CD4-positive, CD25-positive, alpha-beta regulatory T cell (primary cell): ENCODE measurements at regions not wholly inside any gene's neighbourhood (a gene's known extent, or its start where the extent isn't known, plus 50 kb on each side); places are given as distances from the start of the nearest gene placed in this dataset.

Experiments
- ATAC-seq, 2 donors: fragments of 150-1000 bp; cut with Tn5 transposase; one replicate each; pipeline ENCODE4 v1.10.0; 2021; ENCODE audit warnings: low read depth in 2 of 2, moderate number of reproducible peaks in 2 of 2, moderate library complexity in 1 of 2
- DNase-seq, 3 donors: peaks; one replicate each; pipeline versions ENCODE4 v3.0.0 to v3.0.0-alpha.2; 2012 to 2022; ENCODE audit warnings: mixed read lengths in 1 of 3
- H3K27ac ChIP-seq: one replicate; pipeline ENCODE4 v1.7.0; 2013; ENCODE audit warnings: mild to moderate bottlenecking, low read length; ENCODE audit not compliant: insufficient read depth, poor library complexity, severe bottlenecking
- H3K27me3 ChIP-seq: one replicate; pipeline ENCODE4 v1.7.0; 2013; ENCODE audit warnings: low read length; ENCODE audit not compliant: control insufficient read depth, insufficient read depth
- H3K36me3 ChIP-seq: one replicate; pipeline ENCODE4 v1.7.0; 2013; ENCODE audit warnings: mild to moderate bottlenecking, low read length, moderate library complexity; ENCODE audit not compliant: control insufficient read depth, insufficient read depth
- H3K4me1 ChIP-seq: 2 replicates; pipeline ENCODE4 v1.7.0; 2013; ENCODE audit warnings: mild to moderate bottlenecking, low read length; ENCODE audit not compliant: insufficient read depth, control insufficient read depth, poor library complexity, severe bottlenecking
- H3K4me3 ChIP-seq: one replicate; pipeline ENCODE4 v1.7.0; 2013; ENCODE audit warnings: low read depth, mild to moderate bottlenecking, low read length, moderate library complexity
- H3K9me3 ChIP-seq, 2 experiments: 1 replicate in 1 of 2; 2 replicates in 1 of 2; pipeline ENCODE4 v1.7.0; 2013; ENCODE audit warnings: low read length in 2 of 2, mild to moderate bottlenecking in 1 of 2, moderate library complexity in 1 of 2; ENCODE audit not compliant: control insufficient read depth in 2 of 2
- H3K27ac Mint-ChIP-seq, 3 donors: one replicate each; pipeline ENCODE4 v1.8.0; 2020 to 2022; ENCODE audit warnings: mild to moderate bottlenecking in 3 of 3, mixed read lengths in 3 of 3, moderate library complexity in 2 of 3
- H3K27me3 Mint-ChIP-seq: one replicate; pipeline ENCODE4 v1.8.0; 2022; ENCODE audit warnings: mild to moderate bottlenecking, mixed read lengths
- H3K36me3 Mint-ChIP-seq: one replicate; pipeline ENCODE4 v1.8.0; 2020; ENCODE audit warnings: mixed read lengths
- H3K4me1 Mint-ChIP-seq, 4 donors: one replicate each; pipeline ENCODE4 v1.8.0; 2020 to 2022; ENCODE audit warnings: mixed read lengths in 4 of 4, mild to moderate bottlenecking in 1 of 4
- H3K4me3 Mint-ChIP-seq, 4 donors: one replicate each; pipeline ENCODE4 v1.8.0; 2020 to 2022; ENCODE audit warnings: mild to moderate bottlenecking in 4 of 4, mixed read lengths in 4 of 4, moderate library complexity in 3 of 4
- H3K9me3 Mint-ChIP-seq, 7 donors: one replicate each; pipeline ENCODE4 v1.8.0; 2020 to 2022; ENCODE audit warnings: mixed read lengths in 7 of 7, mild to moderate bottlenecking in 3 of 7, moderate library complexity in 2 of 7

GRCh38 chr9:7912037-7912535, 112.5 kb upstream of the DMAC1 start:
- Histone ChIP-seq H3K4me3 (no peak overlapping the region), H3K9me3 (no peaks in the 10 kb centered on the region), H3K27me3 (peaks cover 4% of the 10 kb centered on the region), H3K4me1 (no peaks in the 10 kb centered on the region), H3K36me3 (no peaks in the 10 kb centered on the region), H3K27ac (no peak overlapping the region)
- no peak for DNase-seq
- Mint-ChIP-seq H3K27ac (no peak overlapping the region), H3K4me3 (no peak overlapping the region), H3K36me3 (no peaks in the 10 kb centered on the region), H3K27me3 (peaks cover 4% of the 10 kb centered on the region), H3K9me3 (no peaks in the 10 kb centered on the region), H3K4me1 (peaks cover 0 to 4% (median under 1%) of the 10 kb centered on the region in 4 donors)
- ATAC-seq = no peak

- H3K9me3 ChIP-seq = no peaks in the 10 kb centered on the region
- ATAC-seq = no peak
- H3K36me3 ChIP-seq = no peaks in the 10 kb centered on the region
- H3K27me3 Mint-ChIP-seq = peaks cover 4% of the 10 kb centered on the region
- DNase-seq = no peak
- H3K27me3 ChIP-seq = peaks cover 4% of the 10 kb centered on the region
- H3K4me1 ChIP-seq = no peaks in the 10 kb centered on the region
- H3K4me1 Mint-ChIP-seq = peaks cover 0 to 4% (median 0%) of the 10 kb centered on the region in 4 donors
- no peak overlapping the region for H3K4me3 ChIP-seq
- no peak overlapping the region for H3K27ac Mint-ChIP-seq
- no peaks in the 10 kb centered on the region for H3K9me3 Mint-ChIP-seq
- H3K4me3 Mint-ChIP-seq = no peak overlapping the region
- H3K27ac ChIP-seq = no peak overlapping the region
- no peaks in the 10 kb centered on the region for H3K36me3 Mint-ChIP-seq
Observed at GRCh38 chr9:7910426-7911020, 110.9 kb upstream of the DMAC1 start.

GRCh38 chr9:7909537-7909936, 110.0 kb upstream of the DMAC1 start:
- H3K9me3 ChIP-seq = no peaks in the 10 kb centered on the region
- no peak overlapping the region for H3K4me3 Mint-ChIP-seq
- H3K27ac Mint-ChIP-seq = no peak overlapping the region
- no peaks in the 10 kb centered on the region for H3K36me3 Mint-ChIP-seq
- H3K9me3 Mint-ChIP-seq = no peaks in the 10 kb centered on the region
- no peak overlapping the region for H3K27ac ChIP-seq
- DNase-seq (no peak), ATAC-seq (no peak)
- peaks cover 0 to 4% (median 0%) of the 10 kb centered on the region in 4 donors for H3K4me1 Mint-ChIP-seq
- peaks cover 4% of the 10 kb centered on the region for H3K27me3 Mint-ChIP-seq
- H3K4me3 ChIP-seq = no peak overlapping the region
- peaks cover 4% of the 10 kb centered on the region for H3K27me3 ChIP-seq
- H3K4me1 ChIP-seq = no peaks in the 10 kb centered on the region
- H3K36me3 ChIP-seq = no peaks in the 10 kb centered on the region

- H3K9me3 ChIP-seq = no peaks in the 10 kb centered on the region
- Mint-ChIP-seq H3K4me1 (peaks cover 0 to 4% (median 0%) of the 10 kb centered on the region in 4 donors), H3K4me3 (no peak overlapping the region), H3K36me3 (no peaks in the 10 kb centered on the region), H3K9me3 (no peaks in the 10 kb centered on the region), H3K27me3 (peaks cover 4% of the 10 kb centered on the region), H3K27ac (peak overlapping the region in 1 of 3 donors; percentile 45)
- H3K27ac ChIP-seq = no peak overlapping the region
- no peak for DNase-seq
- H3K4me1 ChIP-seq = no peaks in the 10 kb centered on the region
- H3K4me3 ChIP-seq = no peak overlapping the region
- H3K27me3 ChIP-seq = peaks cover 5% of the 10 kb centered on the region
- ATAC-seq = no peak
- no peaks in the 10 kb centered on the region for H3K36me3 ChIP-seq
Observed at GRCh38 chr9:7907551-7908337, 108.2 kb upstream of the DMAC1 start.

GRCh38 chr9:7906783-7907550, 107.4 kb upstream of the DMAC1 start:
- no peak overlapping the region for H3K4me3 ChIP-seq
- H3K27ac ChIP-seq = no peak overlapping the region
- Mint-ChIP-seq H3K36me3 (no peaks in the 10 kb centered on the region), H3K27me3 (peaks cover 4% of the 10 kb centered on the region), H3K9me3 (no peaks in the 10 kb centered on the region), H3K27ac (peak overlapping the region in 1 of 3 donors; percentile 45), H3K4me3 (no peak overlapping the region), H3K4me1 (peaks cover 0 to 4% (median 0%) of the 10 kb centered on the region in 4 donors)
- no peaks in the 10 kb centered on the region for H3K9me3 ChIP-seq
- ATAC-seq = no peak
- H3K36me3 ChIP-seq = no peaks in the 10 kb centered on the region
- no peaks in the 10 kb centered on the region for H3K4me1 ChIP-seq
- peaks cover 5% of the 10 kb centered on the region for H3K27me3 ChIP-seq
- DNase-seq = no peak

GRCh38 chr9:7901621-7902020, 102.0 kb upstream of the DMAC1 start:
- Histone ChIP-seq H3K4me3 (no peak overlapping the region), H3K27ac (no peak overlapping the region), H3K27me3 (peaks cover 1% of the 10 kb centered on the region), H3K9me3 (no peaks in the 10 kb centered on the region), H3K36me3 (no peaks in the 10 kb centered on the region), H3K4me1 (no peaks in the 10 kb centered on the region)
- Mint-ChIP-seq H3K27ac (no peak overlapping the region), H3K27me3 (peaks cover 8% of the 10 kb centered on the region), H3K4me1 (no peaks in the 10 kb centered on the region), H3K4me3 (no peak overlapping the region), H3K36me3 (no peaks in the 10 kb centered on the region), H3K9me3 (no peaks in the 10 kb centered on the region)
- ATAC-seq (no peak), DNase-seq (no peak)

GRCh38 chr9:7900541-7900940, 101.0 kb upstream of the DMAC1 start:
- Mint-ChIP-seq H3K9me3 (no peaks in the 10 kb centered on the region), H3K27me3 (peaks cover 8% of the 10 kb centered on the region), H3K36me3 (no peaks in the 10 kb centered on the region), H3K27ac (no peak overlapping the region), H3K4me3 (no peak overlapping the region), H3K4me1 (no peaks in the 10 kb centered on the region)
- H3K27ac ChIP-seq = no peak overlapping the region
- DNase-seq (no peak), ATAC-seq (no peak)
- no peaks in the 10 kb centered on the region for H3K36me3 ChIP-seq
- no peaks in the 10 kb centered on the region for H3K9me3 ChIP-seq
- H3K4me1 ChIP-seq = no peaks in the 10 kb centered on the region
- no peak overlapping the region for H3K4me3 ChIP-seq
- peaks cover 1% of the 10 kb centered on the region for H3K27me3 ChIP-seq
